HepG2 (cell line): ENCODE measurements at regions not wholly inside any gene's neighbourhood (a gene's known extent, or its start where the extent isn't known, plus 50 kb on each side); places are given as distances from the start of the nearest gene placed in this dataset.

Experiments
- ATAC-seq: fragments of 200-7000 bp; cut with Tn5 transposase; 3 replicates; pipeline ENCODE4 v1.9.1; 2020; ENCODE audit warnings: mild to moderate bottlenecking, moderate library complexity
- BruUV-seq: library from RNA; stranded (reverse); fragments of 400-500 nt; replicated peaks from 2 replicates; lab custom pipeline; 2021; lab: Mats Ljungman, UMichigan
- CTCF ChIA-PET: fragments of 300-600 bp; formaldehyde crosslinking; extraction: SDS; loops from one replicate; lab custom pipeline; 2021; ENCODE audit warnings: low total read pairs, inconsistent platforms, low intra/inter-chr PET ratio; lab: Yijun Ruan, JAX
- POLR2A ChIA-PET: fragments of 350-600 bp; sonication (Branson Sonifier 250); formaldehyde crosslinking; loops from one replicate; lab custom pipeline; 2020; ENCODE audit warnings: antibody characterized with exemption, inconsistent platforms; lab: Yijun Ruan, JAX
- DNase-seq: peaks from one replicate; pipeline ENCODE4 v3.0.0-alpha.2; 2015; ENCODE audit warnings: low spot score
- FAIRE-seq: peaks from 3 replicates; lab custom pipeline; 2011; peaks lifted over from hg19 to GRCh38; lab: Jason Lieb, UNC
- H2AFZ ChIP-seq: one replicate; pipeline ENCODE4 v1.6.1; 2011; ENCODE audit warnings: low read length, inconsistent platforms
- H3K27ac ChIP-seq: fragments of 300-600 bp; 3 replicates; pipeline ENCODE4 v1.8.0; 2011; ENCODE audit warnings: mixed run types, mild to moderate bottlenecking, mixed read lengths, low read length, inconsistent platforms; ENCODE audit not compliant: insufficient read depth; ENCODE audit errors: extremely low read length
- H3K27me3 ChIP-seq, 2 experiments: fragments of 200-600 bp in 1 of 2; 2 replicates in 1 of 2; 3 replicates in 1 of 2; pipeline versions ENCODE4 v1.6.0 to v1.8.0; 2011; ENCODE audit warnings: low read length in 2 of 2, mild to moderate bottlenecking in 2 of 2, moderate library complexity in 2 of 2, inconsistent platforms in 1 of 2; ENCODE audit not compliant: insufficient read depth in 2 of 2, control insufficient read depth in 1 of 2
- H3K36me3 ChIP-seq, 2 experiments: fragments of 200-600 bp in 1 of 2; replicated peaks in 1 of 2; 2 replicates in 1 of 2; 3 replicates in 1 of 2; pipeline versions ENCODE4 v1.5.1 to v1.8.0; 2011; ENCODE audit warnings: low read length in 2 of 2, inconsistent platforms in 1 of 2; ENCODE audit not compliant: insufficient read depth in 2 of 2, control insufficient read depth in 1 of 2
- H3K4me1 ChIP-seq: 2 replicates; pipeline ENCODE4 v1.5.1; 2012; ENCODE audit warnings: low read length, inconsistent platforms; ENCODE audit not compliant: insufficient read depth
- H3K4me2 ChIP-seq: 2 replicates; pipeline ENCODE4 v1.6.0; 2011; ENCODE audit warnings: low read depth, low read length, inconsistent platforms
- H3K4me3 ChIP-seq, 3 experiments: fragments of 200-600 bp in 1 of 3; sonication (generic), shearing (Covaris generic) in 1 of 3; replicated peaks in 1 of 3; 2 replicates each; pipeline ENCODE4 v1.5.1; 2011 to 2016; ENCODE audit warnings: low read length in 3 of 3, inconsistent platforms in 2 of 3, low read depth in 2 of 3, mild to moderate bottlenecking in 2 of 3, control low read depth in 1 of 3, mixed read lengths in 1 of 3; ENCODE audit not compliant: insufficient read depth in 1 of 3
- H3K79me2 ChIP-seq: one replicate; pipeline ENCODE4 v1.6.1; 2011; ENCODE audit warnings: low read length, inconsistent platforms; ENCODE audit not compliant: insufficient read depth
- H3K9ac ChIP-seq: 2 replicates; pipeline ENCODE4 v1.6.0; 2011; ENCODE audit warnings: mild to moderate bottlenecking, low read depth, low read length, inconsistent platforms; ENCODE audit not compliant: insufficient read depth
- H3K9me3 ChIP-seq: 2 replicates; pipeline ENCODE4 v1.5.1; 2012; ENCODE audit warnings: mild to moderate bottlenecking, low read length
- H4K20me1 ChIP-seq: 2 replicates; pipeline ENCODE4 v1.6.0; 2011; ENCODE audit warnings: inconsistent platforms, mild to moderate bottlenecking, low read length, moderate library complexity; ENCODE audit not compliant: insufficient read depth
- HNF4A ChIP-seq: sonication (generic); formaldehyde crosslinking; IDR thresholded peaks from 2 replicates; pipeline ENCODE4 v1.4.0; 2020; ENCODE audit warnings: missing genetic modification reagents
- PAWR ChIP-seq: sonication (generic); formaldehyde crosslinking; IDR thresholded peaks from 2 replicates; pipeline ENCODE4 v1.4.0; 2020; ENCODE audit warnings: missing genetic modification reagents, mild to moderate bottlenecking, borderline replicate concordance
- ZFX ChIP-seq: sonication (generic); formaldehyde crosslinking; IDR thresholded peaks from 2 replicates; pipeline ENCODE4 v1.4.0; 2020; ENCODE audit warnings: mild to moderate bottlenecking, low read depth, missing genetic modification reagents, moderate library complexity
- ZNF781 ChIP-seq: sonication (generic); formaldehyde crosslinking; IDR thresholded peaks from 2 replicates; pipeline ENCODE4 v1.5.1; 2020; ENCODE audit warnings: borderline replicate concordance, mild to moderate bottlenecking, missing genetic modification reagents; ENCODE audit errors: not compliant biosample characterization
- ZNF792 ChIP-seq: IDR thresholded peaks from 2 replicates; pipeline ENCODE4 v1.6.1; 2016
- WGBS: methylation state at CpG from one replicate; pipeline ENCODE4 v1.1.6; 2017; ENCODE audit warnings: low lambda C conversion rate; 5-methylcytosine and 5-hydroxymethylcytosine counted together
- in situ Hi-C: cut with HindIII; loops from 2 replicates; pipeline ENCODE4 v1.10.0; 2017; ENCODE audit warnings: low pct_unique_long_range_greater_than_20kb; ENCODE audit not compliant: extremely low pct_ligation_motif_present
- intact Hi-C: fragments of 100-400 bp; cut with micrococcal nuclease; formaldehyde crosslinking; loops from one replicate; pipeline ENCODE4 v1.10.0; 2022; ENCODE audit not compliant: unreplicated experiment
- TF ChIP-seq, protein P1 (sequence below): sonication (generic); formaldehyde crosslinking; conservative IDR thresholded peaks from 2 replicates; pipeline ENCODE4 v1.4.0; 2020; ENCODE audit warnings: mild to moderate bottlenecking, missing genetic modification reagents, moderate library complexity

DNA sequence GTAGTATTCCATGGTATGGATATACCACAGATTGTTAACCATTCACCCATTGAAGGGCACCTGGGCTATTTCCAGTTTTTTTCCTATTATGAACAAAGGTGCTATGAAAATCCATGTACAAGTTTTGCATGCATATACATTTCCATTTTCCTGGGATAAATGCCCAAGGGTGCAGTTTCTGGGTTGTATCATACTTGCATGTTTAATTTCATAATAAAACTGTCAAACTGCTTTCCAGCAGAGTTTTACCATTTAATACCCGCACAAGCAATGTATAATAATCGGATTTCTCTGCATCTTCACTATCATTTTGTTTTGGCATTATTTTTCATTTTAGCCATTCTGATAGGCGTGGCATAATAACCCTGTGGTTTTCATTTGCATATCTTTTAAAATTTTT, 154.3 kb upstream of the CXCL12 start (continued):
- TF ChIP-seq, protein P1, sequence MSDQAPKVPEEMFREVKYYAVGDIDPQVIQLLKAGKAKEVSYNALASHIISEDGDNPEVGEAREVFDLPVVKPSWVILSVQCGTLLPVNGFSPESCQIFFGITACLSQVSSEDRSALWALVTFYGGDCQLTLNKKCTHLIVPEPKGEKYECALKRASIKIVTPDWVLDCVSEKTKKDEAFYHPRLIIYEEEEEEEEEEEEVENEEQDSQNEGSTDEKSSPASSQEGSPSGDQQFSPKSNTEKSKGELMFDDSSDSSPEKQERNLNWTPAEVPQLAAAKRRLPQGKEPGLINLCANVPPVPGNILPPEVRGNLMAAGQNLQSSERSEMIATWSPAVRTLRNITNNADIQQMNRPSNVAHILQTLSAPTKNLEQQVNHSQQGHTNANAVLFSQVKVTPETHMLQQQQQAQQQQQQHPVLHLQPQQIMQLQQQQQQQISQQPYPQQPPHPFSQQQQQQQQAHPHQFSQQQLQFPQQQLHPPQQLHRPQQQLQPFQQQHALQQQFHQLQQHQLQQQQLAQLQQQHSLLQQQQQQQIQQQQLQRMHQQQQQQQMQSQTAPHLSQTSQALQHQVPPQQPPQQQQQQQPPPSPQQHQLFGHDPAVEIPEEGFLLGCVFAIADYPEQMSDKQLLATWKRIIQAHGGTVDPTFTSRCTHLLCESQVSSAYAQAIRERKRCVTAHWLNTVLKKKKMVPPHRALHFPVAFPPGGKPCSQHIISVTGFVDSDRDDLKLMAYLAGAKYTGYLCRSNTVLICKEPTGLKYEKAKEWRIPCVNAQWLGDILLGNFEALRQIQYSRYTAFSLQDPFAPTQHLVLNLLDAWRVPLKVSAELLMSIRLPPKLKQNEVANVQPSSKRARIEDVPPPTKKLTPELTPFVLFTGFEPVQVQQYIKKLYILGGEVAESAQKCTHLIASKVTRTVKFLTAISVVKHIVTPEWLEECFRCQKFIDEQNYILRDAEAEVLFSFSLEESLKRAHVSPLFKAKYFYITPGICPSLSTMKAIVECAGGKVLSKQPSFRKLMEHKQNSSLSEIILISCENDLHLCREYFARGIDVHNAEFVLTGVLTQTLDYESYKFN (CRISPR knock-in tag), result no peak
- TF ChIP-seq ZNF792, result no peak

DNA sequence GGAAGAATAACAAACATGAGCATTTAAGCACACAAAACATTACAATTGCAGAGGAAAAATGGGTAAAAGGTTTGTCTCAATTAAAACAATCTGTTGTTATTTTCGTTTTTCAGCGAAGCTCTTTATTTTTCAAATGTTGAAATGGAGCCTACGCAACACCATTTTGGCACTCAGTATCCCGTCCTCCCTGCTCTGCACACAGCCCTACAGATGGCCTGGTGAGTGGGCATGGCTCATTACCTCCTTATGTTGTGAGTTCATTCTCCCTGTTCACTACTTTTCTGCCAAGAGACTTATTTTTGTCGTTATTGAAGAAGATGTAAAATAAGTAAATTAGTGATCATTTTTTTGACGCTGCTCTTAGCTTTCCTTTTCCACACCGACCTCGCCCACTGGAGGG, 167.8 kb upstream of the CXCL12 start:
- H3K4me2 ChIP-seq, result no peak overlapping the region
- H3K36me3 ChIP-seq, result no peaks in the 10 kb centered on the region
- no peak overlapping the region for H2AFZ ChIP-seq
- intact Hi-C loops, result no loop called here
- DNase-seq (no peak), ATAC-seq (no peak), FAIRE-seq (no peak)
- ChIA-PET POLR2A (no interaction called here), CTCF (no interaction called here)
- WGBS, result 29% methylated on average over 8 of the region's 8 CpGs
- H3K4me3 ChIP-seq, result no peak overlapping the region
- in situ Hi-C loops, result no loop called here
- no peaks in the 10 kb centered on the region for H4K20me1 ChIP-seq
- no peaks in the 10 kb centered on the region for H3K4me1 ChIP-seq
- H3K79me2 ChIP-seq, result no peaks in the 10 kb centered on the region
- no peak overlapping the region for H3K9ac ChIP-seq
- H3K9me3 ChIP-seq, result no peaks in the 10 kb centered on the region
- BruUV-seq, result no TSS peak
- no peak for TF ChIP-seq PAWR (CRISPR knock-in tag)
- no peak for TF ChIP-seq ZFX
- TF ChIP-seq ZNF781, result no peak
- TF ChIP-seq HNF4A (CRISPR knock-in tag), result no peak
- peaks cover 0 to 6% of the 10 kb centered on the region in 2 experiments; a peak in 3 of 5 replicates for H3K27me3 ChIP-seq
- H3K27ac ChIP-seq, result no peak overlapping the region
